Neural cell (in vitro differentiated cells): ENCODE measurements at regions not wholly inside any gene's neighbourhood (a gene's known extent, or its start where the extent isn't known, plus 50 kb on each side); places are given as distances from the start of the nearest gene placed in this dataset.

ENCODE experiments used
- EP300 ChIP-seq: fragments of 450-650 bp; conservative IDR thresholded peaks from 2 replicates; pipeline ENCODE4 v1.6.1; 2014; ENCODE audit warnings: antibody characterized with exemption, mild to moderate bottlenecking, moderate library complexity; ENCODE audit not compliant: poor library complexity, severe bottlenecking
- EZH2 ChIP-seq: fragments of 200-600, 300-800 bp; shearing (Covaris generic), sonication (generic); IDR thresholded peaks from 2 replicates; pipeline ENCODE4 v1.6.1; 2014; ENCODE audit warnings: antibody characterized with exemption, low read length, borderline replicate concordance, mild to moderate bottlenecking; ENCODE audit not compliant: insufficient read depth, poor library complexity, severe bottlenecking
- MXI1 ChIP-seq: fragments of 450-650 bp; conservative IDR thresholded peaks from 2 replicates; pipeline ENCODE4 v1.6.1; 2014; ENCODE audit warnings: antibody characterized with exemption, mild to moderate bottlenecking; ENCODE audit not compliant: poor library complexity, severe bottlenecking
- POLR2AphosphoS5 ChIP-seq: IDR thresholded peaks from 2 replicates; pipeline ENCODE4 v1.6.1; 2012
- RAD21 ChIP-seq: fragments of 450-650 bp; conservative IDR thresholded peaks from 2 replicates; pipeline ENCODE4 v1.6.1; 2014; ENCODE audit warnings: antibody characterized with exemption, mild to moderate bottlenecking, moderate library complexity
- REST ChIP-seq: IDR thresholded peaks from 2 replicates; pipeline ENCODE4 v1.6.1; 2012; ENCODE audit warnings: borderline replicate concordance
- TAF1 ChIP-seq: IDR thresholded peaks from 2 replicates; pipeline ENCODE4 v1.6.1; 2012; ENCODE audit warnings: low read depth
- TF ChIP-seq, protein P1 (sequence below): fragments of 450-650 bp; IDR thresholded peaks from 2 replicates; pipeline ENCODE4 v1.5.1; 2014; ENCODE audit warnings: antibody characterized with exemption, mild to moderate bottlenecking, moderate library complexity; ENCODE audit not compliant: poor library complexity, severe bottlenecking

- TF ChIP-seq, protein P1, sequence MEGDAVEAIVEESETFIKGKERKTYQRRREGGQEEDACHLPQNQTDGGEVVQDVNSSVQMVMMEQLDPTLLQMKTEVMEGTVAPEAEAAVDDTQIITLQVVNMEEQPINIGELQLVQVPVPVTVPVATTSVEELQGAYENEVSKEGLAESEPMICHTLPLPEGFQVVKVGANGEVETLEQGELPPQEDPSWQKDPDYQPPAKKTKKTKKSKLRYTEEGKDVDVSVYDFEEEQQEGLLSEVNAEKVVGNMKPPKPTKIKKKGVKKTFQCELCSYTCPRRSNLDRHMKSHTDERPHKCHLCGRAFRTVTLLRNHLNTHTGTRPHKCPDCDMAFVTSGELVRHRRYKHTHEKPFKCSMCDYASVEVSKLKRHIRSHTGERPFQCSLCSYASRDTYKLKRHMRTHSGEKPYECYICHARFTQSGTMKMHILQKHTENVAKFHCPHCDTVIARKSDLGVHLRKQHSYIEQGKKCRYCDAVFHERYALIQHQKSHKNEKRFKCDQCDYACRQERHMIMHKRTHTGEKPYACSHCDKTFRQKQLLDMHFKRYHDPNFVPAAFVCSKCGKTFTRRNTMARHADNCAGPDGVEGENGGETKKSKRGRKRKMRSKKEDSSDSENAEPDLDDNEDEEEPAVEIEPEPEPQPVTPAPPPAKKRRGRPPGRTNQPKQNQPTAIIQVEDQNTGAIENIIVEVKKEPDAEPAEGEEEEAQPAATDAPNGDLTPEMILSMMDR, result no peak
- TF ChIP-seq REST (no peak), EZH2 (no peak), TAF1 (no peak), EP300 (no peak), POLR2AphosphoS5 (no peak), RAD21 (no peak), MXI1 (no peak)
Observed at GRCh38 chr4:31974490-31975002, 1254.4 kb downstream of the PCDH7 start.
